Middle frontal gyrus (tissue), 1 donor: ENCODE measurements at regions not wholly inside any gene's neighbourhood (a gene's known extent, or its start where the extent isn't known, plus 50 kb on each side); places are given as distances from the start of the nearest gene placed in this dataset.
"Not testable (repeated sequence)": the region's sequence is repeated elsewhere in the genome, so short reads cannot be mapped to it uniquely, and the experiment has no call there.

ENCODE experiments used
- DNase-seq: peaks from one replicate; pipeline ENCODE4 v3.0.0-alpha.2; 2015; ENCODE audit warnings: low spot score; ENCODE audit errors: extremely low spot score

- no peak for DNase-seq
Observed at GRCh38 chr2:185484602-185485001, 254.0 kb upstream of the FSIP2 start.

GRCh38 chr2:185502351-185502750 is 236.3 kb upstream of the FSIP2 start:
- peak; percentile 44 for DNase-seq

- no peak for DNase-seq
Observed at GRCh38 chr2:185507719-185508118, 230.9 kb upstream of the FSIP2 start.

- no peak for DNase-seq
Observed at GRCh38 chr2:185510060-185510459, 228.5 kb upstream of the FSIP2 start.

GRCh38 chr2:185511925-185512324 is 226.7 kb upstream of the FSIP2 start:
- no peak for DNase-seq

- no peak for DNase-seq
Observed at GRCh38 chr2:185522472-185522871, 216.1 kb upstream of the FSIP2 start.

GRCh38 chr2:185524242-185524641 is 214.4 kb upstream of the FSIP2 start:
- not testable (repeated sequence) for DNase-seq

GRCh38 chr2:185526161-185526560 is 212.4 kb upstream of the FSIP2 start:
- no peak for DNase-seq

GRCh38 chr2:185531721-185532120 is 206.9 kb upstream of the FSIP2 start:
- no peak for DNase-seq

GRCh38 chr2:185537689-185538088 is 200.9 kb upstream of the FSIP2 start:
- no peak for DNase-seq

GRCh38 chr2:185567196-185567595 is 171.4 kb upstream of the FSIP2 start:
- DNase-seq: no peak

- no peak for DNase-seq
Observed at GRCh38 chr2:185567940-185568339, 170.7 kb upstream of the FSIP2 start.

- no peak for DNase-seq
Observed at GRCh38 chr2:185578322-185578721, 160.3 kb upstream of the FSIP2 start.

GRCh38 chr2:185583058-185583816 is 155.4 kb upstream of the FSIP2 start:
- no peak for DNase-seq

GRCh38 chr2:185585165-185585564 is 153.4 kb upstream of the FSIP2 start:
- not testable (repeated sequence) for DNase-seq

- not testable (repeated sequence) for DNase-seq
Observed at GRCh38 chr2:185591276-185591675, 147.3 kb upstream of the FSIP2 start.

GRCh38 chr2:185607945-185608344 is 130.7 kb upstream of the FSIP2 start:
- DNase-seq: no peak

GRCh38 chr2:185608799-185609198 is 129.8 kb upstream of the FSIP2 start:
- DNase-seq: no peak

GRCh38 chr2:185610301-185610700 is 128.3 kb upstream of the FSIP2 start:
- DNase-seq: no peak

GRCh38 chr2:185618625-185619024 is 120.0 kb upstream of the FSIP2 start:
- DNase-seq: no peak

- DNase-seq: no peak
Observed at GRCh38 chr2:185625604-185626003, 113.0 kb upstream of the FSIP2 start.

- DNase-seq: no peak
Observed at GRCh38 chr2:185628985-185629384, 109.6 kb upstream of the FSIP2 start.

GRCh38 chr2:185633621-185634020 is 105.0 kb upstream of the FSIP2 start:
- DNase-seq: no peak
